Natural killer cell (primary cell): ENCODE measurements at regions not wholly inside any gene's neighbourhood (a gene's known extent, or its start where the extent isn't known, plus 50 kb on each side); places are given as distances from the start of the nearest gene placed in this dataset.

Experiments
- ATAC-seq, 3 donors: fragments of 150-1000 bp in 2 of 3; fragments of 200-7000 bp in 1 of 3; cut with Tn5 transposase; 1 replicate in 1 of 3; 2 replicates in 2 of 3; pipeline ENCODE4 v1.10.0; 2021; ENCODE audit warnings: mild to moderate bottlenecking in 2 of 3, moderate library complexity in 2 of 3
- DNase-seq, 2 donors: peaks; one replicate each; pipeline versions ENCODE4 v3.0.0 to v3.0.0-alpha.2; 2013 to 2021; ENCODE audit warnings: mixed read lengths in 1 of 2
- H3K27ac ChIP-seq: one replicate; pipeline ENCODE4 v1.5.1; 2013; ENCODE audit warnings: mild to moderate bottlenecking, low read length
- H3K27me3 ChIP-seq: one replicate; pipeline ENCODE4 v1.6.1; 2013; ENCODE audit warnings: low read length; ENCODE audit not compliant: control insufficient read depth, insufficient read depth
- H3K36me3 ChIP-seq: one replicate; pipeline ENCODE4 v1.6.1; 2013; ENCODE audit warnings: low read length; ENCODE audit not compliant: control insufficient read depth, insufficient read depth
- H3K4me1 ChIP-seq: one replicate; pipeline ENCODE4 v1.6.1; 2013; ENCODE audit warnings: low read length; ENCODE audit not compliant: control insufficient read depth, insufficient read depth
- H3K4me3 ChIP-seq: one replicate; pipeline ENCODE4 v1.5.1; 2013; ENCODE audit warnings: low read length
- H3K9me3 ChIP-seq: one replicate; pipeline ENCODE4 v1.6.1; 2013; ENCODE audit warnings: low read length; ENCODE audit not compliant: control insufficient read depth, insufficient read depth
- H3K27ac Mint-ChIP-seq, 2 donors: one replicate each; pipeline ENCODE4 v1.8.0; 2022; ENCODE audit warnings: mild to moderate bottlenecking in 2 of 2, mixed read lengths in 2 of 2, moderate library complexity in 1 of 2
- H3K27me3 Mint-ChIP-seq, 2 donors: one replicate each; pipeline ENCODE4 v1.8.0; 2022; ENCODE audit warnings: low read depth in 2 of 2, mixed read lengths in 2 of 2
- H3K36me3 Mint-ChIP-seq: one replicate; pipeline ENCODE4 v1.8.0; 2022; ENCODE audit warnings: mixed read lengths
- H3K4me1 Mint-ChIP-seq, 2 donors: one replicate each; pipeline ENCODE4 v1.8.0; 2022; ENCODE audit warnings: mixed read lengths in 2 of 2
- H3K4me3 Mint-ChIP-seq: one replicate; pipeline ENCODE4 v1.8.0; 2022; ENCODE audit warnings: mild to moderate bottlenecking, moderate library complexity, mixed read lengths
- H3K9me3 Mint-ChIP-seq, 2 donors: one replicate each; pipeline ENCODE4 v1.8.0; 2022; ENCODE audit warnings: mixed read lengths in 2 of 2
- WGBS: methylation state at CpG from one replicate; pipeline ENCODE4 v1.1.7; 2013; ENCODE audit warnings: missing lambda C conversion rate; ENCODE audit not compliant: insufficient coverage; 5-methylcytosine and 5-hydroxymethylcytosine counted together
- intact Hi-C: fragments of 100-400 bp; cut with micrococcal nuclease; formaldehyde crosslinking; loops from one replicate; pipeline ENCODE4 v1.14.2; 2022
- TF ChIP-seq, protein P1 (sequence below): fragments of 200-600 bp; IDR thresholded peaks from one replicate; pipeline ENCODE4 v1.8.0; 2022; ENCODE audit warnings: antibody characterized with exemption

DNA sequence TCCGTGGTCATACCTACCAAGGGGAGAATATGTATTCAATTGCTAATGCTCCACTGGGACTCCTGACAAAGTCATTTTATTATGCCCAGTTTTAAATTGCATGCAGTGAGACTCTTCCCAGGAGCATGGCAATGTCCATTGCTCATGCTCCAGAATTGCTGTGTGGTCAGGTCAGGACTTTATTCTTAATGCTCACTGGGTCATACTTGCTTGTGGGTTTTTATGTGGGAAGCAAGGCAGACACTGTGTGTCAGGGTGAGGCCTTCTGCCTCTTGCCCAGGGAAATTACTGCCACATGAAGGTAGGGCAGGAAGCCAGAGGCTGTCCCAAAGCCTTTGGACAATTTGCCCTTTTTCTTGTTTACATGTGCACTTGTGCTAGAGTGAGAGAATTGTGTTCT lies 164.6 kb upstream of the MEF2C start:
- no peak overlapping the region for H3K27ac Mint-ChIP-seq
- peaks cover 0 to 4% of the 10 kb centered on the region in 2 donors for H3K27me3 Mint-ChIP-seq
- H3K27ac ChIP-seq, result no peak overlapping the region
- no peaks in the 10 kb centered on the region for H3K4me1 ChIP-seq
- no peaks in the 10 kb centered on the region for H3K27me3 ChIP-seq
- peaks cover 0 to 6% of the 10 kb centered on the region in 2 donors for H3K9me3 Mint-ChIP-seq
- no peak for DNase-seq
- H3K36me3 ChIP-seq, result no peaks in the 10 kb centered on the region
- no peak overlapping the region for H3K4me3 ChIP-seq
- H3K36me3 Mint-ChIP-seq, result peaks cover 9% of the 10 kb centered on the region
- H3K4me1 Mint-ChIP-seq, result peaks cover 6 to 20% of the 10 kb centered on the region in 2 donors
- intact Hi-C loops, result no loop called here
- WGBS, result 76% methylated on average over 1 of the region's 1 CpG
- ATAC-seq, result no peak
- peaks cover 4% of the 10 kb centered on the region for H3K9me3 ChIP-seq
- TF ChIP-seq, protein P1, sequence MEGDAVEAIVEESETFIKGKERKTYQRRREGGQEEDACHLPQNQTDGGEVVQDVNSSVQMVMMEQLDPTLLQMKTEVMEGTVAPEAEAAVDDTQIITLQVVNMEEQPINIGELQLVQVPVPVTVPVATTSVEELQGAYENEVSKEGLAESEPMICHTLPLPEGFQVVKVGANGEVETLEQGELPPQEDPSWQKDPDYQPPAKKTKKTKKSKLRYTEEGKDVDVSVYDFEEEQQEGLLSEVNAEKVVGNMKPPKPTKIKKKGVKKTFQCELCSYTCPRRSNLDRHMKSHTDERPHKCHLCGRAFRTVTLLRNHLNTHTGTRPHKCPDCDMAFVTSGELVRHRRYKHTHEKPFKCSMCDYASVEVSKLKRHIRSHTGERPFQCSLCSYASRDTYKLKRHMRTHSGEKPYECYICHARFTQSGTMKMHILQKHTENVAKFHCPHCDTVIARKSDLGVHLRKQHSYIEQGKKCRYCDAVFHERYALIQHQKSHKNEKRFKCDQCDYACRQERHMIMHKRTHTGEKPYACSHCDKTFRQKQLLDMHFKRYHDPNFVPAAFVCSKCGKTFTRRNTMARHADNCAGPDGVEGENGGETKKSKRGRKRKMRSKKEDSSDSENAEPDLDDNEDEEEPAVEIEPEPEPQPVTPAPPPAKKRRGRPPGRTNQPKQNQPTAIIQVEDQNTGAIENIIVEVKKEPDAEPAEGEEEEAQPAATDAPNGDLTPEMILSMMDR, result no peak
- H3K4me3 Mint-ChIP-seq, result no peak overlapping the region

GRCh38 chr5:89045216-89045615 lies 162.2 kb upstream of the MEF2C start:
- ATAC-seq (no peak), DNase-seq (no peak)
- intact Hi-C loops, result no loop called here
- Histone ChIP-seq H3K4me1 (no peaks in the 10 kb centered on the region), H3K36me3 (no peaks in the 10 kb centered on the region), H3K9me3 (peaks cover 4% of the 10 kb centered on the region), H3K27ac (no peak overlapping the region), H3K4me3 (no peak overlapping the region), H3K27me3 (no peaks in the 10 kb centered on the region)
- 72% methylated on average over 2 of the region's 3 CpGs for WGBS
- Mint-ChIP-seq H3K36me3 (peaks cover 1% of the 10 kb centered on the region), H3K27me3 (no peaks in the 10 kb centered on the region), H3K27ac (no peak overlapping the region), H3K4me3 (no peak overlapping the region), H3K9me3 (peaks cover 0 to 1% of the 10 kb centered on the region in 2 donors), H3K4me1 (peaks cover 6 to 20% of the 10 kb centered on the region in 2 donors)
- TF ChIP-seq, protein P1, result no peak

- no peaks in the 10 kb centered on the region for H3K9me3 ChIP-seq
- WGBS, result 95% methylated on average over 5 of the region's 5 CpGs
- no peaks in the 10 kb centered on the region for H3K4me1 ChIP-seq
- H3K4me1 Mint-ChIP-seq, result peaks cover 6 to 20% of the 10 kb centered on the region in 2 donors
- no peaks in the 10 kb centered on the region for H3K9me3 Mint-ChIP-seq
- no peaks in the 10 kb centered on the region for H3K27me3 Mint-ChIP-seq
- no peak for DNase-seq
- H3K4me3 Mint-ChIP-seq, result no peak overlapping the region
- H3K27me3 ChIP-seq, result no peaks in the 10 kb centered on the region
- ATAC-seq, result no peak
- H3K4me3 ChIP-seq, result no peak overlapping the region
- H3K36me3 ChIP-seq, result no peaks in the 10 kb centered on the region
- H3K36me3 Mint-ChIP-seq, result no peaks in the 10 kb centered on the region
- TF ChIP-seq, protein P1, result no peak
- intact Hi-C loops, result no loop called here
- H3K27ac Mint-ChIP-seq, result no peak overlapping the region
- H3K27ac ChIP-seq, result no peak overlapping the region
Observed at GRCh38 chr5:89044674-89045200, 161.8 kb upstream of the MEF2C start.

- 0% methylated on average over 1 of the region's 1 CpG for WGBS
- Mint-ChIP-seq H3K4me1 (peaks cover 6 to 20% of the 10 kb centered on the region in 2 donors), H3K9me3 (peaks cover 2% of the 10 kb centered on the region in 2 donors), H3K36me3 (no peaks in the 10 kb centered on the region), H3K27ac (no peak overlapping the region), H3K27me3 (no peaks in the 10 kb centered on the region), H3K4me3 (no peak overlapping the region)
- intact Hi-C loops, result no loop called here
- ATAC-seq, result no peak
- Histone ChIP-seq H3K27me3 (no peaks in the 10 kb centered on the region), H3K4me1 (no peaks in the 10 kb centered on the region), H3K9me3 (no peaks in the 10 kb centered on the region), H3K36me3 (no peaks in the 10 kb centered on the region), H3K4me3 (no peak overlapping the region), H3K27ac (no peak overlapping the region)
- DNase-seq, result no peak
- TF ChIP-seq, protein P1, result no peak
Observed at GRCh38 chr5:89043676-89044075, 160.7 kb upstream of the MEF2C start.
